Neuronal stem cell (in vitro differentiated cells): ENCODE measurements at regions not wholly inside any gene's neighbourhood (a gene's known extent, or its start where the extent isn't known, plus 50 kb on each side); places are given as distances from the start of the nearest gene placed in this dataset.
"Not testable (repeated sequence)": the region's sequence is repeated elsewhere in the genome, so short reads cannot be mapped to it uniquely, and the experiment has no call there.

ENCODE experiments used
- DNase-seq: peaks from one replicate; pipeline ENCODE4 v3.0.0-alpha.2; 2013; ENCODE audit warnings: low spot score
- H2AFZ ChIP-seq: one replicate; pipeline ENCODE4 v1.6.1; 2013; ENCODE audit warnings: mild to moderate bottlenecking, low read length, inconsistent platforms
- H2AK5ac ChIP-seq: 2 replicates; pipeline ENCODE4 v1.6.1; 2013; ENCODE audit warnings: low read depth, mild to moderate bottlenecking, inconsistent platforms, low read length, moderate library complexity, mixed read lengths
- H2BK120ac ChIP-seq: 2 replicates; pipeline ENCODE4 v1.6.1; 2013; ENCODE audit warnings: low read depth, mild to moderate bottlenecking, inconsistent platforms, low read length, moderate library complexity, mixed read lengths
- H2BK12ac ChIP-seq: one replicate; pipeline ENCODE4 v1.6.1; 2013; ENCODE audit warnings: low read length, inconsistent platforms
- H2BK15ac ChIP-seq: 2 replicates; pipeline ENCODE4 v1.6.1; 2013; ENCODE audit warnings: mild to moderate bottlenecking, low read length, inconsistent platforms, mixed read lengths
- H2BK5ac ChIP-seq: one replicate; pipeline ENCODE4 v1.6.1; 2013; ENCODE audit warnings: inconsistent platforms, mild to moderate bottlenecking, low read length, moderate library complexity
- H3K14ac ChIP-seq: one replicate; pipeline ENCODE4 v1.6.1; 2013; ENCODE audit warnings: low read length, inconsistent platforms
- H3K18ac ChIP-seq: 2 replicates; pipeline ENCODE4 v1.6.1; 2013; ENCODE audit warnings: low read length, inconsistent platforms
- H3K23ac ChIP-seq: 2 replicates; pipeline ENCODE4 v1.6.1; 2013; ENCODE audit warnings: low read depth, mild to moderate bottlenecking, mixed read lengths, low read length, inconsistent platforms; ENCODE audit not compliant: poor library complexity
- H3K27ac ChIP-seq: replicated peaks from 3 replicates; pipeline ENCODE4 v1.5.1; 2013; ENCODE audit warnings: low read length, inconsistent platforms
- H3K27me3 ChIP-seq, 3 experiments: 2 replicates each; pipeline ENCODE4 v1.6.1; 2013; ENCODE audit warnings: low read length in 3 of 3, mild to moderate bottlenecking in 2 of 3, inconsistent platforms in 1 of 3, low read depth in 1 of 3, mixed read lengths in 1 of 3, moderate library complexity in 1 of 3; ENCODE audit not compliant: control insufficient read depth in 3 of 3, insufficient read depth in 3 of 3
- H3K36me3 ChIP-seq, 2 donors: replicated peaks in 1 of 2; 2 replicates each; pipeline ENCODE4 v1.6.1; 2013; ENCODE audit warnings: low read length in 2 of 2; ENCODE audit not compliant: control insufficient read depth in 2 of 2, insufficient read depth in 2 of 2
- H3K4ac ChIP-seq: 2 replicates; pipeline ENCODE4 v1.6.1; 2013; ENCODE audit warnings: inconsistent platforms, mild to moderate bottlenecking, low read length, moderate library complexity
- H3K4me1 ChIP-seq, 2 donors: 1 replicate in 1 of 2; 2 replicates in 1 of 2; pipeline ENCODE4 v1.6.1; 2013; ENCODE audit warnings: low read length in 2 of 2, low read depth in 1 of 2; ENCODE audit not compliant: control insufficient read depth in 2 of 2, insufficient read depth in 1 of 2
- H3K4me2 ChIP-seq: one replicate; pipeline ENCODE4 v1.6.1; 2013; ENCODE audit warnings: mild to moderate bottlenecking, low read length, inconsistent platforms; ENCODE audit not compliant: insufficient read depth, poor library complexity, severe bottlenecking
- H3K4me3 ChIP-seq, 2 donors: 2 replicates each; pipeline ENCODE4 v1.5.1; 2013; ENCODE audit warnings: low read length in 2 of 2, mild to moderate bottlenecking in 2 of 2, inconsistent platforms in 1 of 2, moderate library complexity in 1 of 2
- H3K79me1 ChIP-seq: one replicate; pipeline ENCODE4 v1.6.1; 2013; ENCODE audit warnings: low read depth, mild to moderate bottlenecking, inconsistent platforms, low read length, moderate library complexity
- H3K9ac ChIP-seq: one replicate; pipeline ENCODE4 v1.6.1; 2013; ENCODE audit warnings: mild to moderate bottlenecking, low read depth, low read length, inconsistent platforms; ENCODE audit not compliant: poor library complexity
- H3K9me3 ChIP-seq, 2 donors: replicated peaks in 1 of 2; 2 replicates each; pipeline versions ENCODE3 to v1.6.1; 2013; ENCODE audit warnings: low read length in 2 of 2, mild to moderate bottlenecking in 2 of 2, inconsistent platforms in 1 of 2, low read depth in 1 of 2, mixed read lengths in 1 of 2, moderate library complexity in 1 of 2; ENCODE audit not compliant: control insufficient read depth in 2 of 2, insufficient read depth in 1 of 2
- H4K8ac ChIP-seq: one replicate; pipeline ENCODE4 v1.6.1; 2013; ENCODE audit warnings: low read depth, mild to moderate bottlenecking, inconsistent platforms, low read length, moderate library complexity
- H4K91ac ChIP-seq: one replicate; pipeline ENCODE4 v1.6.1; 2013; ENCODE audit warnings: low read length, low read depth, mild to moderate bottlenecking, inconsistent platforms; ENCODE audit not compliant: poor library complexity
- WGBS, 2 donors: extraction: QIAGEN DNeasy Blood & Tissue Kit; methylation state at CpG; one replicate each; pipeline ENCODE4 v1.1.7; 2013; ENCODE audit warnings: missing lambda C conversion rate in 2 of 2, mixed read lengths in 1 of 2; ENCODE audit not compliant: insufficient read length in 2 of 2, insufficient replicate concordance in 1 of 2; ENCODE audit errors: extremely low coverage in 2 of 2; 5-methylcytosine and 5-hydroxymethylcytosine counted together

DNA sequence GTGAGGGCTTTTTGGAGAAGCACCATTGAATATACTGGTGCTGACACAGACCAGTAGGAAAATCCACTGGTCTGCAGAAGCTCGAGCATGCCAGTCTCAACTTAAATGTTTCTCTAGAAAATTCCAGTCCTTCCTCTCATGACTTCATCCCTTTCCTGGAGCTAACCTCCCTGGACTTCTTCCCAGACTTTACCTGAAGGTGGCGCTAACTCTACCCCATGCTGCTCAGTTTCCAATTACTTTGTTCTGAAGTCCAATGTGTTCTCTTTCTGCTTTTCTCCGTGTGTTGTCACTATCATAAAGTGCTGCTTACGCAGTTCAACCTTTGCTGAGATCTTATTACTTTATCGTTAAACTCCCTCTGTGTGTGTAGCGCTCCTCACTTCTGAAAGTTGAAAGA is 158.4 kb downstream of the ZNF37A start:
- H3K18ac ChIP-seq, H3K27me3 ChIP-seq, H2BK5ac ChIP-seq, H2BK12ac ChIP-seq, DNase-seq, H3K27ac ChIP-seq, H3K4me3 ChIP-seq, H3K23ac ChIP-seq, H4K8ac ChIP-seq, H3K14ac ChIP-seq, H3K36me3 ChIP-seq, H3K9me3 ChIP-seq, H4K91ac ChIP-seq, H3K4ac ChIP-seq, H2BK120ac ChIP-seq, H3K79me1 ChIP-seq, H2BK15ac ChIP-seq, H2AK5ac ChIP-seq, H3K9ac ChIP-seq, H3K4me2 ChIP-seq, H2AFZ ChIP-seq, H3K4me1 ChIP-seq: not testable (repeated sequence)
- no CpG with 5 or more reads among the region's 6 CpGs for WGBS, 2 donors

DNA sequence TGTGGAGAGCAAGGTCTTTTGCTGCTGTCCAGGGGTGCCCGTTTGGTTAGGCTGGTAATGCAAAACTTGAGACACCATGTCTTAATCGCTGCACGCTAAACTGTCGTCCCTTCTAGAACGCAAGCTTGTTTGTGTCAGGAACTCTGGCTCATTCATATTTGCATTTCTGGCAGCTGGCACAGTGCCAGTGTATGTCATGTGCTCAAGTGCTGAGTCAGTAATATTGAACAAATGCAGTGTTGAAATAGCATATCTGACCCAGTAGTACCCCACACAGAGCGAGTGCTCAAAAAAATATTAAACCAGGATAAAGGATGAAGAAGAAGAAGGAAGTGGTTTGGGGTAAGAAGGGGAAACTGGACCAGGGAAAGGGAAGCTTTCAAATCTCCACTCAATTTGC is 173.4 kb downstream of the ZNF37A start:
- H3K18ac ChIP-seq, H2BK5ac ChIP-seq, H3K79me1 ChIP-seq, H2BK15ac ChIP-seq, H3K14ac ChIP-seq, H4K8ac ChIP-seq, H3K9ac ChIP-seq, H2AK5ac ChIP-seq, H2BK120ac ChIP-seq, H4K91ac ChIP-seq, H3K4ac ChIP-seq, H3K9me3 ChIP-seq, H3K36me3 ChIP-seq, H3K27me3 ChIP-seq, H2AFZ ChIP-seq, H3K4me3 ChIP-seq, H3K23ac ChIP-seq, H3K27ac ChIP-seq, H3K4me1 ChIP-seq, H2BK12ac ChIP-seq, H3K4me2 ChIP-seq, DNase-seq: not testable (repeated sequence)
- no CpG with 5 or more reads among the region's 6 CpGs for WGBS, 2 donors

DNA sequence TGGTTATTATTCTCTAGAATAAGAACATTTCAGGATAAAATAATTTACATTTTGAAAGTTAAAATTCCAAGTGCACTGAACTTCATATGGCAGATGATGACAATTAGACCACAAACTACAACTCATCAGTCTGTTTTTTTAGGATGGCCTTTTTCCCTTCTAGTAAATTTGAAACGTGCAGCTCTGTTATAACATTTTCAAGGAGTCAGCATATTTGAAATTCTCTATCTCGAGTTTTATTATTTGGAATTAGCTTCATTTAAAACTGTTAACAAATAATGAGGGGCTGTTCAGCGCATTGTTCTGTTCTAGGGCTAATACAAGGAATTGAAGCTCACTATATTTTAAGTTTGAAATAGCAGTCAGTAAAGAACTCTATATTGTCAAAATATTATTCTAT is 176.9 kb downstream of the ZNF37A start:
- not testable (repeated sequence) for H3K4me1 ChIP-seq, H2AK5ac ChIP-seq, DNase-seq, H3K14ac ChIP-seq, H3K27me3 ChIP-seq, H2BK12ac ChIP-seq, H3K36me3 ChIP-seq, H3K9me3 ChIP-seq, H2AFZ ChIP-seq, H4K91ac ChIP-seq, H2BK15ac ChIP-seq, H3K4ac ChIP-seq, H3K9ac ChIP-seq, H3K4me3 ChIP-seq, H3K18ac ChIP-seq, H3K4me2 ChIP-seq, H3K79me1 ChIP-seq, H2BK5ac ChIP-seq, H4K8ac ChIP-seq, H3K23ac ChIP-seq, H2BK120ac ChIP-seq, H3K27ac ChIP-seq
- WGBS, 2 donors: no CpG with 5 or more reads among the region's 3 CpGs

DNA sequence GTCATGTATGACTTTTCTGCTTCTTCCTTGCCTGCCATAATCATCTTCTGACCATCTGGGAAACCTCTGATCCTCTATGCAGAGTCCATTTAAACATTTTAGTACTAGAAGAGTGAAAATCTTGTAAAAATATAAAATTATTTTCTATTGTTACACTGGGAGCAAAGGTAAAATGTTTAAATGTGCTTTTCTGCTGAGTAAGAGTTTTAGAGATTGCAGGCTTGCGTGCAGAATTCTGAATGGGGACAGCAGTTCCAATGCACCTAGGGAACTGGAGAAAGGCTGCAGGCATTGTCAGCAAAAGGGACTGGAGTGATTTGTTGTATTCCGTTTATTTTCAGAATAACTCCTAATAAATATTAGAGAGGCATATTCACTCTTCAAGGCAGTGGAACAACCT is 180.7 kb downstream of the ZNF37A start:
- not testable (repeated sequence) for DNase-seq, H2AK5ac ChIP-seq, H3K27ac ChIP-seq, H2BK12ac ChIP-seq, H2BK5ac ChIP-seq, H3K4me1 ChIP-seq, H4K91ac ChIP-seq, H2BK15ac ChIP-seq, H3K9me3 ChIP-seq, H3K79me1 ChIP-seq, H3K27me3 ChIP-seq, H2BK120ac ChIP-seq, H2AFZ ChIP-seq, H3K4me3 ChIP-seq, H3K14ac ChIP-seq, H3K9ac ChIP-seq, H3K4ac ChIP-seq, H4K8ac ChIP-seq, H3K23ac ChIP-seq, H3K4me2 ChIP-seq, H3K18ac ChIP-seq, H3K36me3 ChIP-seq
- no CpG with 5 or more reads among the region's 2 CpGs for WGBS, 2 donors
